Tibial nerve (tissue), 4 donors: ENCODE measurements at regions not wholly inside any gene's neighbourhood (a gene's known extent, or its start where the extent isn't known, plus 50 kb on each side); places are given as distances from the start of the nearest gene placed in this dataset.

Experiments used
- DNase-seq, 2 donors: peaks; one replicate each; pipeline ENCODE4 v3.0.0-alpha.2; 2019; ENCODE audit warnings: low spot score in 2 of 2
- H3K27ac ChIP-seq, 4 donors: fragments of 200-600 bp; sonication (generic) in 3 of 4; one replicate each; pipeline ENCODE4 v1.5.1; 2017 to 2019; ENCODE audit warnings: mild to moderate bottlenecking in 1 of 4
- H3K27me3 ChIP-seq, 2 donors: fragments of 200-600 bp; sonication (generic) in 1 of 2; one replicate each; pipeline versions ENCODE4 v1.5.1 to v1.6.0; 2017 to 2019
- H3K36me3 ChIP-seq, 3 donors: fragments of 200-600 bp; sonication (generic); one replicate each; pipeline ENCODE4 v1.5.1; 2018 to 2019
- H3K4me1 ChIP-seq, 4 donors: fragments of 200-600 bp; sonication (generic) in 3 of 4; one replicate each; pipeline ENCODE4 v1.5.1; 2017 to 2019
- H3K4me3 ChIP-seq, 4 donors: fragments of 200-600 bp; sonication (generic) in 3 of 4; one replicate each; pipeline ENCODE4 v1.5.1; 2017 to 2019; ENCODE audit warnings: mild to moderate bottlenecking in 1 of 4, moderate library complexity in 1 of 4
- H3K9me3 ChIP-seq, 4 donors: fragments of 200-600 bp; sonication (generic) in 3 of 4; one replicate each; pipeline ENCODE4 v1.5.1; 2017 to 2019
- CTCF ChIP-seq, 5 experiments: fragments of 200-600 bp in 3 of 5; fragments of 450-650 bp in 2 of 5; sonication (generic) in 3 of 5; IDR thresholded peaks; one replicate each; pipeline ENCODE4 v1.5.1; 2016 to 2019; ENCODE audit warnings: antibody characterized with exemption in 5 of 5, mild to moderate bottlenecking in 3 of 5, moderate library complexity in 2 of 5
- EP300 ChIP-seq, 2 donors: sonication (generic); formaldehyde crosslinking; IDR thresholded peaks; one replicate each; pipeline ENCODE4 v1.6.1; 2017; ENCODE audit warnings: antibody characterized with exemption in 2 of 2, mild to moderate bottlenecking in 1 of 2
- POLR2A ChIP-seq, 2 donors: fragments of 450-650 bp; IDR thresholded peaks; one replicate each; pipeline ENCODE4 v1.6.1; 2017; ENCODE audit warnings: antibody characterized with exemption in 2 of 2, mild to moderate bottlenecking in 2 of 2, moderate library complexity in 2 of 2
- WGBS, 2 donors: methylation state at CpG; one replicate each; pipeline ENCODE4 v1.1.5; 2018; 5-methylcytosine and 5-hydroxymethylcytosine counted together

DNA sequence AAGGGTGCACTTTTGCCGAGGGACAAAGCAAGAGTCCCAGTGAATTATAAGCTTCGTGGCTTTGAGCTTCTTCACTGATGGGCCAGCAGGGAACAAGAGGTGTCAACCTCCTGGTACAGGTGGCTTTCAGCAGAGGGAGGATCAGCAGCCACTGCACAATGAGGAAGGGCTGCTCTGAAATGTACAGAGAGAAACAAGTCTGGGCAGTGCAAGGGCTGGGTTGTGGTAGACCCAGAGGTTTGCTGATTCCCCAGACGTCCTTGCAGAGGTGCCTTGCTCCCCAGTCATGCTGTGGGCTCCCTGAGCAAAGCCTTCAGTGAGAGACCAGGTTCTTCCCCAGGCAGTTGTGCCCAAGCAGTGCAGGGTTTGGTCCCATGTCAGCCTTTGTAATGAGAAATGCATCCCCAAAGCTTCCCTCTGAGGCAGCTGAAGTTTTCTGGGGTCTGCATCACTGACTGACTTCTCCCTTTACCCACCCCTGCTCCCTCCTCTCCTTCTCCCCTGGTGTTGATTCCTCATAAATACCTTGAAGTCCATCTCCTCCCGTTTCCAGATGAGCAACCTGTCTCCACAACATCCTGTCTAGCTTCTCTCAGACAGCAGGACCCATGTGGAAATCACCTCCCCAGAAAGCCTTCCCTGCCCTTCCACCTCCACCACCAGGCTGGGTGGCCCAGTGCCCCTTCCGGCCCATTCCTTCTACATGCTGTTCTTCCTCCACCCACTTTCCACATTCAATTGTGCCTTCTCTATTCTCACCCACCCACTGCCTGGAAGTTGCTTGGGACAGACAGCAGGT, 599.6 kb upstream of the ADAMTS16 start:
- TF ChIP-seq CTCF (IDR thresholded peaks at IDR 0.05), result no peak
- TF ChIP-seq POLR2A (IDR thresholded peaks at IDR 0.05), result no peak
- TF ChIP-seq EP300 (IDR thresholded peaks at IDR 0.05), result no peak
- no peaks in the 10 kb centered on the region for H3K9me3 ChIP-seq
- H3K4me1 ChIP-seq, result no peaks in the 10 kb centered on the region
- 65 to 67% methylated on average over 5 of the region's 5 CpGs for WGBS, 2 donors
- DNase-seq, result no peak
- H3K27ac ChIP-seq, result no peak overlapping the region
- no peak overlapping the region for H3K4me3 ChIP-seq
- no peaks in the 10 kb centered on the region for H3K36me3 ChIP-seq
- H3K27me3 ChIP-seq, result no peaks in the 10 kb centered on the region

DNA sequence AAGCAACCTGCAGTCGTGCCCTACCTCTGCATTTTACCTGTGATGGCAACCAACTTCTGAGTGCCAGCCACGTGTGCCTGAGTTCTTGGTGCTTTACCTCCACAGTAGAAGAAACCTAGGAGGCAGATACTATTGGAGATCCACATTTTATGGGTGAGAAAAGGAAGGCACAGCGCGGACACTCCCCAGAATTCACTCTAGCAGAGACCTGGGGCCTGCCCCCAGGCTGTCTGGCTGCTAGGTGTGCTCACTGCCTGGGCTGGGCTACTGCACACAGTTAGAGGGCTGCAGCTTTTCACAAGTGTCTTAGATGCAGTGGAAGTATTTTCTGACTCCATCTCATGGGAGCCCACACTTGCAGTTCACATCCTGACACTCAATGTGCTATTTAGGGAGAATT, 598.8 kb upstream of the ADAMTS16 start:
- WGBS, 2 donors, result 82 to 92% methylated on average over 4 of the region's 4 CpGs
- Histone ChIP-seq H3K4me1 (no peaks in the 10 kb centered on the region), H3K27ac (no peak overlapping the region), H3K27me3 (no peaks in the 10 kb centered on the region), H3K4me3 (no peak overlapping the region), H3K36me3 (no peaks in the 10 kb centered on the region), H3K9me3 (no peaks in the 10 kb centered on the region)
- TF ChIP-seq CTCF (IDR thresholded peaks at IDR 0.05), result no peak
- DNase-seq, result no peak

DNA sequence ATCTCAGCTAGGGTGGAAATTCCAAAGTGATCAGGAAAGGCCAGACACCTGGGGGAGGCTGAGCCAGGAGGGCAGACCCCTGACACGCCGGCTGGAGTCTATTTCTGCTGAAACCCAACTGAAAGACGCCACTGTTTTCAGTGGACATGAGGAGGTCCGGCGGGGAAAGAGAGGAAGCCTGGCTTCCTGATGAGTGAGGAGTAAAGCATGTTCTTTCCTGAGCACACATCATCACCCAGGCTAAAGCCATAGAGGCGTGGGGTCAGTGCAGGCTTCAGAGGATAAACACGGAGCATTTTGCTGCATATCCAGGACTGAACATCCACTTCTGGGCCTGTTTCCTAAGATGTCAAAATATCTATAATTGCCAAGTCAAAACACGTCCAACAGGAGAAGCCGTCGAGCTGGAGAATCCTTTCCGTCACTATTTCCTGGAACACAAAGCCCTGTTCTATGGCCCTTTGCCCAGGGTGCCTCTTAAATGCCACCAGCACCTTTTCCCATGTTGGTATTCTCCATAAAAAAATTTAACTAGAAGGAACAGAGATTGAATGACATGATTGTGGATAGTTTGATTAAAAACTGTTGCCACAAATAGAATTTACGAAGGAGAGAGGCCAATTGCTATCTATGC, 597.9 kb upstream of the ADAMTS16 start:
- 41 to 43% methylated on average over 12 of the region's 12 CpGs for WGBS, 2 donors
- H3K4me3 ChIP-seq, result no peak overlapping the region

DNA sequence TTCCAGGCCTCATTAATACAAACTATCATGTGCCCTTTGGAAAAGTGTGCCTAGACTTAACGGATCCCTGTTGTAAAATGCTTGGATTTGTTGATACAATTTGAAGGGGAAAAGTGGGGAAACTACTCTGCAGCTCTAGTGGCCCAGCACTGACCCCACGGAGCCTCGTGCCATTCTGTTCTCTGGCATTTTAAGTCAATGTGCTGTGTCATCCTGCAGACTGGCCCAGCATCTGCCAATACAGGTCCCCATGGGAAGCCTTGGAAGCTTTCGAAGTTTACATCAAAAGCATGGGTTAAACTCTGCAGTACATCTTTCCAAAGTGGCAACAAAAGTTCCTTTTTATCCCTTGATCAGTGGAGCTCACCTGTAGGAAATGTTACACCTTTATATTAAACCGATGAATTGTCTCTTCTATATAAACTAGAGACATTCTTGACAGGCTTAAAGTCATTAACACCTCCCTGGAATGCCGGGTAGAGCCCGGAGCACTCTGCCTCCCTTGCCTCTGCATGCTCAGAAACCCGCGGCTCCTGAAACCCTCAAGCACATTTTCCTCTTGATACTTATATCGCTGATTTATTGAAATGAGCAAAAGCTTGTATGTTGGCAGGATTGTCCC, 596.0 kb upstream of the ADAMTS16 start:
- H3K4me1 ChIP-seq, result no peaks in the 10 kb centered on the region
- TF ChIP-seq CTCF (IDR thresholded peaks at IDR 0.05) (no peak), POLR2A (IDR thresholded peaks at IDR 0.05) (no peak), EP300 (IDR thresholded peaks at IDR 0.05) (no peak)
- DNase-seq, result no peak
- no peaks in the 10 kb centered on the region for H3K9me3 ChIP-seq
- WGBS, 2 donors, result 61 to 63% methylated on average over 10 of the region's 10 CpGs
- no peaks in the 10 kb centered on the region for H3K36me3 ChIP-seq
- H3K27me3 ChIP-seq, result no peaks in the 10 kb centered on the region
- H3K4me3 ChIP-seq, result no peak overlapping the region
- H3K27ac ChIP-seq, result no peak overlapping the region

More for the DNA sequence above, 597.9 kb upstream of the ADAMTS16 start:
- Histone ChIP-seq H3K36me3 (no peaks in the 10 kb centered on the region), H3K27me3 (no peaks in the 10 kb centered on the region), H3K27ac (no peak overlapping the region), H3K9me3 (no peaks in the 10 kb centered on the region), H3K4me1 (no peaks in the 10 kb centered on the region)
- TF ChIP-seq EP300 (IDR thresholded peaks at IDR 0.05), result no peak
- no peak for DNase-seq

DNA sequence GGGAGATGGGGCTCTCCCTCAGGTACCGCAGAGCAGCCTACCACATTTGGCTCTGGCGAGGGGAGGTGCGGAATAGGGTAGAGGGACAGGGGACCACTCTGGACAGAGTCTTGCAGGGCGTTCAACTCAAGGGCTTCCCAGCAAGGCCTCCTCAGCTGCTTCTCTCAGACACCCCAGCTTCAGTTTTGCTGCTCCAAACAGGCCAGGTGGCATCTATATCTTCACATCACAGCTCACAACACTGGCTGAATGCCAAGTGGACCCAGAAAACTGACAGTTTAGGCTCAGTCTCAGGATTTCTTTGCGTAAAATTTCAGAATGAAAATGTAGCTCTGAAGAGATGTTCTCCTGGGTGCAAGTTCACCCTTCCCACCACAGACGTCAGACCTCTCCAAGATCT, 592.6 kb upstream of the ADAMTS16 start:
- no peaks in the 10 kb centered on the region for H3K27me3 ChIP-seq
- no peak for DNase-seq
- H3K4me3 ChIP-seq, result no peak overlapping the region
- H3K27ac ChIP-seq, result no peak overlapping the region
- no peaks in the 10 kb centered on the region for H3K4me1 ChIP-seq
- H3K9me3 ChIP-seq, result no peaks in the 10 kb centered on the region
- WGBS, 2 donors, result 89 to 96% methylated on average over 6 of the region's 6 CpGs
- no peaks in the 10 kb centered on the region for H3K36me3 ChIP-seq
- TF ChIP-seq EP300 (IDR thresholded peaks at IDR 0.05) (no peak), POLR2A (IDR thresholded peaks at IDR 0.05) (no peak), CTCF (IDR thresholded peaks at IDR 0.05) (no peak)
